GM18870 (cell line): ENCODE measurements at regions not wholly inside any gene's neighbourhood (a gene's known extent, or its start where the extent isn't known, plus 50 kb on each side); places are given as distances from the start of the nearest gene placed in this dataset.
"Not testable (repeated sequence)": the region's sequence is repeated elsewhere in the genome, so short reads cannot be mapped to it uniquely, and the experiment has no call there.

Experiments
- ATAC-seq: cut with Tn5 transposase; IDR thresholded peaks from one replicate; pipeline ENCODE4 v1.9.1; 2021; ENCODE audit warnings: moderate library complexity; ENCODE audit not compliant: unreplicated experiment

DNA sequence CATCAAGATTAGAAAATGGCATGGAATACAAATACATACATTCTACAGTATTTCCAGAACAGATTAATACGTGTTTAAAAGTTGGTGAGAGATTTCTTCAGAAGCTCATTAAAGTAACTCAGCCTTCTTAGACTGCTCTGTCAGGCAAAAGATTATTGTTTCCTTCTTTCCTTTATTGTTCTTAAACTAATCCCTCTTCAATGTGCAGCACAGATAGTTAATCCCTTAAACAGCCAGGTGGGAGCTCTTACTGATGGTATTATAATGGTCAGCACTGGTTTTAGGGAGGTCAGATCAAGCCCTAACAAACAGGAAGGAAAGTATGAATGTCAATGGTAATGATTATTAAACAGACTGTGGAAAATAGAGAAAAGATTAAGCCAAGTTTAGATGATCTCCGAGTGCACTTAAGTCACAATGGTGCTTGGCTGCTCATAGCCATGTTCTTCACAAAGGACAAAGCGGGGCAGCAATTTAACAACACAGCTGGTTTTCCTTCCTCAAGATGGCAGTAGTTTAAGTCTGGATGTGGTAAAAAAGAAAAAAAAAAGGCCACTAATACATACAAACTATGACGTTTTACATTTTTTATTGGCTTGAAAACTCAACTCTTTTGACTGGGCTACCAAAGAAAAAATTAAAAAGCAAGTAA is 992.6 kb downstream of the PCDH9 start:
- ATAC-seq = no peak

DNA sequence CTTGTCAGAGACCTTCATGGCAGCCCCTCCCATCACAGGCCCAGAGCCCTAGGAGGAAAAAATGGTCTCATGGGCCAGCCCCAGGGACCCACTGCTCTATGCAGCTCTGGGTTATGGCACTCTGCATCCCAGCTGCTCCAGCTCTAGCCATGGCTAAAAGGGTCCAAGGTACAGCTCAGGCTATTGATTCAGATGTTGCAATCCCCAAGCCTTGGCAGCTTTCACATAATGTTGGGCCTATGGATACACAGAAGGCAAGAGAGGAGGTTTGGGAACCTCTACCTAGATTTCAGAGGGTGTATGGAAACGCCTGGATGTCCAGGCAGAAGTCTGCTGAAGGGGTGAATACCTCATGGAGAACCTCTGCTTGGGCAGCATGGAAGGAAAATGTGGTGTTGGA is 996.0 kb downstream of the PCDH9 start:
- no peak for ATAC-seq

DNA sequence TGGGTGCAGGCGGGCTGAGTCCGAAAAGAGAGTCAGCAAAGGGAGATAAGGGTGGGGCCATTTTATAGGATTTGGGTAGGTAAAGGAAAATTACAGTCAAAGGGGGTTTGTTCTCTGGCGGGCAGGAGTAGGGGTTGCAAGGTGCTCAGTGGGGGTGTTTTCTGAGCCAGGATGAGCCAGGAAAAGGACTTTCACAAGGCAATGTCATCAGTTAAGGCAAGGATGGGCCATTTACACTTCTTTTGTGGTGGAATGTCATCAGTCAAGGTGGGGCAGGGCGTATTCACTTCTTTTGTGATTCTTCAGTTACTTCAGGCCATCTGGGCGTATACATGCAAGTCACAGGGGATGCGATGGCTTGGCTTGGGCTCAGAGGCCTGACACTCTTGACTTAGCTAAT is 998.2 kb downstream of the PCDH9 start:
- ATAC-seq = not testable (repeated sequence)

DNA sequence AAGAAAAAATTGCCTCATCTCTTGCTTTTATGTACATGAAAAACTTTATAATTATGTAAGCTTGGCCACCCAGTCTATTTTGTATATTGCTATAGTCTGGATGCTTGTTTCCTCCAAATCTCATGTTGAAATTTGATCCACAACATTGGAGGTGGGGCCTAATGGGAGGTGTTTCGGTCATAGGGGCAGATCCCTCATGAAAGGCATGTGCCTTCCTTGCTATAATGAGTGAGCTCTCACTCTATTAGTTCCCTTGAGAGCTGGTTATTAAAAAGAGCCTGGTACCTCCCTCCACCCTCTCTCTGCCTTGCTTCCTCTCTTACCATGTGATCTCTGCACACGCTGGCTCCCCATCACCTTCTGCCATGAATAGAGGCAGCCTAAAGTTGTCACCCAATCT is 1005.1 kb downstream of the PCDH9 start:
- no peak for ATAC-seq

DNA sequence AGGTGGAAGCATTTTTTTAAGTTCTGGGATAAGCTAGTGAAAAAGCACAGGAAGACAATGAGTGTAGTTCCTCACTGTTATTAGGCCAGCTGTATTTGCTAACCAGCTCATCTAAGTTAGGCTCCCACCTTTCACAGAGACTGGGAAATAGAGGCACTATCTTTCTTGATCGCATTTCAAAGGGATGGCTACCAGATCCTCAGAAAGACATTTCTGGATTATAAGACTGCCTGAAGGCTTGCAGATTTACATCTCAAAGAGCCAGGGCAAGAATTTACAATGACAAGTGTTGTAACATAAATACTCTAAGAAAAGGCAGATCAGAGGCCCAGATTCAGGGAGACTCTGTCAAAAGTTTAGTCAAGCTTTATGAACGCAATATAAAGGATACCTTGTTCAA is 1005.5 kb downstream of the PCDH9 start:
- ATAC-seq = no peak

DNA sequence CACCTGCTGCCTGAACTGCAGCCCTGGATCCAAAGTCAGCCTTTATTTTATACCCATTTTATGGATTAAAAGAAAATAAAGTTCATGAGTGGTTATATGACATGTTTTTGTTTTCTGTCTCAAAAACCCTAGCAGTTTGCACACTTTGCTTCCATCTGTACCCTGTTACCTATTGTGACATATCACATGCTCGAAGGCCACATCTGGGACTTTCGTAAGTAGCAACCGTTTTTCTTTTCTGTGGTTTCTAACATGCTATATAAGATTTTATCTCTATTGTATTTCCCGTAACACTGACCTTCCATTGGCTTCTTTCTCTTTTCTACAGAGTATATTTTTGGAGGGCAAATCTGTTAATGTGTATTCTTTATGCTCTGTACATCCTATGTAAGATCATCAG is 1007.2 kb downstream of the PCDH9 start:
- ATAC-seq = no peak

DNA sequence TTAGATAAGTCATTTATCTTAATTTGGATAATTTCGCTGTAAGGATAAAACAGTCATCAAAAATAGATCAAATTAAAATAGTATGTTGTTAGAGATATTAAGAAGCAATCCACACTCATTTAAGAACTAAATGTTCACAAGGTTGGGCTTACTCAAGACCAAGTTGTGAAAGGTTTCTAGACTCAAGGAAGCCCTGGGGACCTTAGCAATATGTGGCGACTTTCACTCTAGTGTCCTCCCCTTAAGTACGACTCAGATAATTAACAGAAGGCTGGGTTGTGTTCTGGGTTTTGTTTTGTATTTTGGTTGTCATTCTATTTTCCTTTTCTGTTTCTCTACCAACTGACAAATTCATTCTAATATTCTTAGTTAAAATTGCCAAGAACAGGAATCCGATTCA is 1008.0 kb downstream of the PCDH9 start:
- ATAC-seq = no peak

DNA sequence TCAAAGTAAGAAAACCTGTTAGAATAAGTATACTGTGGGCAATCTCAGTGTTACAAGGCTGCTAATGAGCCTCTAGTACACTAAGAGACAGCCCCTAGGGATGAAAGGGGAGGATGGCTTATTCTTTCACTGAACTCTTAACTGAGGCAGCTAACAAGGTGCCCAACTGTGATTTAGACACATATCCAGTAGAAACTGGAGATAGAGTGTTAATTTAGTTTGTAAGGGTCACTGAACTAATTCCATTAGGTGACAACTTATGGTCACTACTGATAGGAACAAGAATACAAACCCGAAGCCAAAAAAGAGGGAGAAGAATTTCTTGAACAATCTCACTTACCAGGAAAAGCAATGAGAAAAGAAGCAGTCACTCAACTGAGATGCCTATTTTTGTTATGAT is 1010.6 kb downstream of the PCDH9 start:
- ATAC-seq = no peak

DNA sequence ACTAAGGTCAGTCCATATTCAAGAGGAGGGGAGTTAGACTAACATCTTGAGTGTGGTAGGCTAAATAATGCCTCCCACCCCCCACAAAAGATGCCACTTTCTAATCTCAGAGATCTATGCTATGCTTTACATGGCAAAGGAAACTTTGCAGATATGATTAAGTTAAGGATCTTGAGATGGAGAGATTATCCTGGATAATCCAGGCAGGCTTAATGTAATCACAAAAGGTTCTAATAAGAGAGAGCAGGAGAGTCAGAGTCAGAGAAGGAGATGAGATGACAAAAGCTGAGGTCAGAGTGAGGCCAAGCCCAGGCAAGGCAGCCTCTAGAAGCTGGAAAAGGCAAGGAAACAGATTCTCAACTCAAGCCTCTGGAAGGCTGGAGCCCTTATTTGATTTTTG is 1011.6 kb downstream of the PCDH9 start:
- ATAC-seq = no peak

DNA sequence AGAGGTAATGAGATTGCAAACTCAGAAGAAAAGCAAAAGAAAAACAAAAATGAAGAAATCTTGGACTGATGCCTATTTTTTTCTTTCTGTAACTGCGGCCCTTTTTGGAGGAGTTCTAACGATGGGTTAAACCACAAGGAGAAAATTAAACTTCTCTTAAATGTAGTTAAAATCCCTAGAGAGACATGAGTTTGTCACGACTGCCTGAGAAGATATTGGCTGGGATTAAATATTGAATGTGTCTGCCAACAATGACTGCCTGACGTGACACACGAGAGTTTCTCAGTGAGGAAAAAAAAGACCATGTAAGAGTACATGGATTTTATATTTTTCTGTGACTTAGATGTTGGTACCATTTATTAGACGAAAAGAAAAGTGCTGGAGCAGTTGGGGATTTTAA is 1013.4 kb downstream of the PCDH9 start:
- ATAC-seq = no peak

DNA sequence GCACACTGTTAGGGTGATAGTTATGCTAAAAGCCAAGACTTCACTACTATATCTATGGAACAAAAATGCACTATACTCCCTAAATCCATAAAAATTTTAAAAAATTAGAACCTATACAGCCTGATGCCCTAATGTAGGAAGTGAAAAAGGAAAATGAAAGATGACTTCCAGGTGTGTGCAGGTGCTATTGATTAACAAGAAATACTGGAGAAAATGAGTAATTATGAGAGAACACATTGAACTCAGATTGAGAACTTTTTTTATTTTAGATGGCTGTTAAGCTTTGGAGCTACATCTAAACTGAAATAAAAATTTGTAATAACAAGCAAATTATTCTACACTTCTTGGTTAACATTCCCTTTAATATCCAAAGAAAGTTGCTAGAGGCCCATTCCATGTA is 1015.7 kb downstream of the PCDH9 start:
- ATAC-seq = peak; percentile 40

DNA sequence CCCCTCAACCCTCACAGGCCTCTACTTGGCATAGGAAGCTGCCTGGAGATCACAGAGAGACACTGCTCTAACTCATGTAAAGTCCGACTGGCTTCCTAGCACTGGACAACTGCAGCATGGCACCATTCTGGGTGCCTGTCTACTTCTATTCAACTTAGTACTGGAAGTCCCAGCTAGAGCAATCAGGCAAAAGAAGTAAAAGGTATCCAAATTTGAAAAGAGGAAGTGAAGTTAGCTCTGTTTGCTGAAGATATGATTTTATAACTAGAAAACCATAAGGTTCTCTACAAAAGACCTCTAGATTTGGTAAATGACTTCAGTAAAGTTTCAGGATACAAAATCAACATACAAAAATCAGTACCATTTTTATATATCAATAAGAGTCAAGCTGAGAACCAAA is 1017.6 kb downstream of the PCDH9 start:
- peak; percentile 43 for ATAC-seq

DNA sequence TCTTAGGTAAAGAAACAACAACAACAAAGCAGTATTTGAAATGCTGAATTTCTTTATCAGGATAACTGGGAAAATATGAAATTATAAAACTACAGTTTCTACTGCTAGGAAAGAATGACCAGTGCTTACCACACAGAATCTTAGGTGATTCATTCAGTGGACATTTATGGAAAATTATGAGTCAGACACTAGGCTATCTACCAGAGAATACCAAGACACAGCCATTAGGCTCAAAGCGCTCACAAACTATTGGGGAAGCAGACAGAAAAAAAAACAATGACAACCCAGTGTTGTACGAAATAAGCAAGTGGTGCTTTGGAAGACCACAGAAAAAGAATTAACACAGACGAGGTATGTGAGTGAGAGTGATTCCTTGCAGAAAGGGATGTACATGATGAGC is 1019.5 kb downstream of the PCDH9 start:
- ATAC-seq = no peak

DNA sequence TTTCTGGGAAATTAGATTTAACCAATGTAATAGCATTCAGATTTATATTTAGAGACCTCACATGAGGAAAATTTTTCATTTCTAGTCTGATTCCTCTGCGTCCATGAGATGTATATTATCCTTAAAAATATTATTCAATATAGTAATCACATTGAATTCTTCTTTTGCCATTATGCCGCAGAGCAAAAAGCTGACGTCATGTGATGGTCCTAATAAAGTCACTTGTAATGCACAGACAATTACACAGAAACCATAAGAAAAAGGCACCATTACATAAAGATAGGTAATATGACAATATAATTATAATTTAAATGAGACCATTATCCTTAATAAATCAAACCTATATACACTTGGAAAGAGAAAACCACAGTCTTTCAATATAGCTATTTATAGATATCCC is 1021.5 kb downstream of the PCDH9 start:
- ATAC-seq = no peak

DNA sequence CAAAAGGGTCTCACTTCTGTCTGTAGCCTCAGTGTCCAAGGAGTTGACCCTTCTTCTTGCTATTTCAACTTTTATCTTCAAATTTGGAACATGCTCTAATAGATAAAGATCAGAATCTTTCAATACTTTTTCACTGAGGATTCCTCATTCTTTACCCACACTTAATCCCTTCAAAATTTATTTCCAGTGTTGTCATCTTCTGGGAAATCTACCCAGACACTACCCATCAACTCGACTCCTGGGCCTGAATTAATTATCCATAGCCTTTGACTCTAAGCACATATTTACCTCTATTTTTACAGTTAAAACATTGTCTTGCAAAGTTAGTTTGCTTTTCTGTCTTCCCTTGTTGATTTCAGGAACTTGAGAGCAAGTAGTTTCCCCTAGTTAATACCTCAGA is 1022.5 kb downstream of the PCDH9 start:
- no peak for ATAC-seq

DNA sequence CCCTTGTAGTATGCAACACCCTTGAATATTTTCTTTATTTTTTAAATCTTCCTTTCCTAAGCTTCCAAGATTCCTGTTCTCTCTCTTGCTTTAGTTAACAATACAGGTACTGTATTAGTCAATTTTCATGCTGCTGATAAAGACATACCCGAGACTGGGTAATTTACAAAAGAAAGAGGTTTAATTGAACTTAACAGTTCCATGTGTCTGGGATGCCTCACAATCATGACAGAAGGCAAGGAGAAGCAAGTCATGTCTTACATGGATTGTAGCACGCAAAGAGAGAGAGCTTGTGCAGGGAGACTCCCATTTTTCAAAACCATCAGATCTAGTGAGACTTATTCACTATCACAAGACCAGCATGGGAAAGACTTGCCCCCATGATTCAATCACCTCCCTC is 1024.3 kb downstream of the PCDH9 start:
- ATAC-seq = no peak

DNA sequence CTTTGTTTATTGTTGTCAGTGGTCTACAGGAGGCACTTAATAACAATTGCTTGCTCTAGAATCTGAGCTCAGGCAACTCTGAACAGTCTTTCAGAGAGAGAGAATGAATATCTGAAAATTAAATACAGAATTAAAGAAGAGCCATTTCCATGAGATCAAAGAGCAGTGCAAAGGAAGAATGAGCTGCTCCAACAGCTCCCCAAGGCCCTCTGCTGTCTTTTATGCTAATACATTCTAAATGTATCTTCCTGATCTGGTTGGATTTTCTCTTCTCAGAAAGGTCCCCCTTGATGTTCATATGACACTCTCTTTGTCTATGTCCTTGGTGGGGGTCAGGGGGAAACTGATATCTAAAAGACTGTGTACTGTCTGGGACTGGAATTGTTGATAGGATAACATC is 1029.6 kb downstream of the PCDH9 start:
- ATAC-seq = no peak

DNA sequence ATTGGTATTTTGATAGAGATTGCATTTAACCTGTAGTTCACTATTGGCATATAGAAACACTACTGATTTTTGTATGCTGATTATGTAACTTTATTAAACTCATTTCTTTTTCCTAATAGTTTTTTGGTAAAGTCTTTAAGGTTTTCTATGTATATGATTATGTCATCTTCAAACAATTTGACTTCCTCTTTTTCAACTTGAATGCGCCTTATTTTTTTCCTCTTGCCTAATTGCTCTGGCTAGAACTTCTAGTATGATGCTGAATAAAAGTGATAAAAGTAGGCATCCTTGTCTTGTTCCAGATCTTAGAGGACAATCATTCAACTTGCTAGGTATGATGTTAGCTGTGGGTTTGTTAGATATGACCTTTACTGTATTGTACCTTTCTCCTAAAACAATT is 1034.9 kb downstream of the PCDH9 start:
- no peak for ATAC-seq

DNA sequence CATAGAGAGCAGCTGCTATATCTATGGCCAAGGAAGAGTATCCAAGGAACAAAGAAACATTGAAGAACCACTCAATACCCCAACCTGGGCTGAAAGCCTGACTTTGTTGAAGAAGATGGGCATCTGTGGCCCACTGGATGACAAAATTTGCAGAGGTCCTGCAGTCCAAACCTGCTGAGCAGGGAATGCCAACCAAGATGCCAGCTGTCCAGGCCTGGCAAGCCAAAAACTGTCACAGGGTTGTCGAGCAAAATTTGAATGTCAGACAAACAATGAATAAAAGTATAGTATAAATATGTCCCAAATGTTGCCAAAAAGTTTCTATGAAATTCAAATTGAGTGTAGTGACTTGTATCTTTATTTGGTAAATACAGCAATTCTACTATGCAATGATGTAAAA is 1040.2 kb downstream of the PCDH9 start:
- ATAC-seq = no peak

DNA sequence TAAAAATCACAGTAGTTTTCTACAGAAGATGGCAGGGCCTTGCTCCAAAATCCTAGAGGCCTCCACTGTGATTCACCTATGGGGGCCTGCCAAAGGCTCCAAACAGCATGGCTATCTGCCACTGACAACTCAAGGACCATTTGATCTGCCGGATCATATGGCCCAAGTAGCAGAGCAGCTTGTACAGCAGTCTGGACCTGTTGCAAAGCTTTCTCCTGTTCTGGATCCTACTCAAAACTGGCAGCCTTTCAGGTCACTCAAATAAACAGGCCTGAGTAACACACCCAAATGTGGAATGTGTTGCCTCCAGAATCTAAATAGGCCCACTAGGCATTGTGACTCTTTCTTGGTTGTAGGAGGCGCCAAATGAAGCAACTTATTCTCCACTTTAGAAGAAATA is 1049.3 kb downstream of the PCDH9 start:
- no peak for ATAC-seq

DNA sequence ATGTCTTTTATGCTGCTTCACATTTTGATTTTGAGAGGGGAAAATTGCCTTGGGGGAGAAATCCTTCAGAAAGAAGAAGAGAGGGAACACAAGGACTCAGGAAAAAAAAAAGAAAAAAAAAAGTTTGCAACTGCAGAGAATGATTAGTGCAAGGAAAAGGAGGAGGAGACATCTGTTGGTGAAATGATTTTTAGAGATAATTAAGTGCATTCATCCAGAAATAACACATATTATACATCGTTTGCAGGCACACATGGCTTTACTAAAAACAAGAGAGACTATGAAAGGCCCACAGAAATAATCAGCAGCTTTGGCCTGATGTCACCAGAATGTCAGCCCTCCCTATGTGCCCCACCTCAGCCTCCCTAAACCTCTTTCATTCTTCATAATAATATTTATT is 1058.2 kb downstream of the PCDH9 start:
- no peak for ATAC-seq

DNA sequence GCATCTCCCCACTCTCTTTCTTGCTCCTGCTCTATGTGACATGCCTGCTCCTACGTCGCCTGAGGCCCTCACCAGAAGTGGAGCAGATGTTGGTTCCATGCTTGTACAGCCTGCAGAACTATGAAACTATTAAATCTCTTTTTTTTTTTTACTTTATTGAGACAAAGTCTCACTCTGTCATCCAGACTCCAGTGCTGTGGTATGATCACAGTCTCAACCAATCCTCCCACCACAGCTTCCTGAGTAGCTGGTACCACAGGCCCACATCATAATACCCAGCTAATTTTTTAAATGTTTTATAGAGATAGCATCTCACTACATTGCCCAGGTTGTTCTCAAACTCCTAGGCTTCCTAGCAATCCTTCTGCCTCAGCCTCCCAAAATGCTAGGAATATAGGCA is 1067.7 kb downstream of the PCDH9 start:
- ATAC-seq = no peak

DNA sequence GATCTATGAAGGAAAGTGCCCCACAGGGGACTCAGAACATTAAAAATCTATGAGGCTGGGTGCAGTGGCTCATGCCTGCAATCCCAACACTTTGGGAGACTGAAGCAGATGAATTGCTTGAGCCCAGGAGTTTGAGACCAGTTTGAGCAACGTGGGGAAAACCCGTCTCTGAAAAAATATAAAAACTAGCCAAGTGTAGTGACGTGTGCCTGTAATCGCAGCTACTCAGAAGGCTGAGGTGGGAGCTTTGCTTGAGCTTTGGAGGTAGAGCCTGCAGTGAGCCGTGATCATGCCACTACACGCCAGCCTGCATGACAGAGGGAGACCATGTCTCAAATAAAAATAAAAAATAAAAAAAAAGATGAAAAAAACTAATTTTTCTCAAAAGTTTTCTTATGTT is 1070.6 kb downstream of the PCDH9 start:
- ATAC-seq = peak; percentile 72

DNA sequence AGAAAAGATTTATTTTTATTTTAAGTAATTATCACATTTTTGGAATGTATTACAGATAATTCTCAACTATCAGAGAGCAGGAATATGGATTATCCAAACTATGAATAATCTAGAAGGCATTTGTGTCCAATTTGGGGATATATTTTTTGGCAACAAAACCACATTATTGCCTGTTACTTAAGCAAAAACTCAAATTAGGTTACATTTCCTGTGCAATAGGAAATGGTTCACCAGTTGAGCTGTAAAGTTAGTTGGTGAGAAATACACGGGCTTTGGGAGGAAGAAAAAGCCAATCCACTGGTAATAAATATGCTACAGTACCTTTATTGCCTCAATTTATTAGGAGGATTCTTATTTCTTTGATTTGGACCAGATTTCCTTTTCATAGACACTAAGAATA is 1075.2 kb downstream of the PCDH9 start:
- no peak for ATAC-seq
